H1 (cell line): ENCODE measurements at regions not wholly inside any gene's neighbourhood (a gene's known extent, or its start where the extent isn't known, plus 50 kb on each side); places are given as distances from the start of the nearest gene placed in this dataset.

Experiments used
- CHD2 ChIP-seq: IDR thresholded peaks from 2 replicates; pipeline ENCODE4 v1.6.1; 2012; ENCODE audit warnings: low read length, improper control_type of control experiment
- CTCF ChIP-seq, 3 experiments: IDR thresholded peaks; 1 replicate in 2 of 3; 2 replicates in 1 of 3; pipeline versions ENCODE4 v1.5.1 to v1.6.1; 2011; ENCODE audit warnings: low read length in 3 of 3, mild to moderate bottlenecking in 3 of 3, inconsistent platforms in 2 of 3, low read depth in 1 of 3, moderate library complexity in 1 of 3; ENCODE audit not compliant: insufficient read depth in 1 of 3; ENCODE audit errors: control extremely low read depth in 1 of 3
- EGR1 ChIP-seq: IDR thresholded peaks from 2 replicates; pipeline ENCODE4 v1.6.1; 2011; ENCODE audit warnings: low read depth, low read length, borderline replicate concordance
- HDAC6 ChIP-seq: IDR thresholded peaks from one replicate; pipeline ENCODE4 v1.7.1; 2012; ENCODE audit warnings: low read depth, mild to moderate bottlenecking, inconsistent platforms, low read length, moderate library complexity
- KDM5A ChIP-seq: fragments of 200-600 bp; IDR thresholded peaks from 2 replicates; pipeline ENCODE4 v1.7.1; 2012; ENCODE audit warnings: mild to moderate bottlenecking, low read length, inconsistent platforms, mixed read lengths
- POLR2A ChIP-seq, 2 experiments: IDR thresholded peaks; 1 replicate in 1 of 2; 2 replicates in 1 of 2; pipeline ENCODE4 v1.6.1; 2011; ENCODE audit warnings: low read depth in 2 of 2, low read length in 2 of 2, mild to moderate bottlenecking in 2 of 2; ENCODE audit errors: control extremely low read depth in 1 of 2
- POLR2AphosphoS5 ChIP-seq: IDR thresholded peaks from 2 replicates; pipeline ENCODE4 v1.6.1; 2011; ENCODE audit warnings: low read depth, low read length
- TBP ChIP-seq: IDR thresholded peaks from 2 replicates; pipeline ENCODE4 v1.6.1; 2011; ENCODE audit warnings: low read depth, low read length, improper control_type of control experiment

GRCh38 chr2:19623488-19623887 is 265.1 kb upstream of the OSR1 start:
- TF ChIP-seq POLR2A (IDR thresholded peaks at IDR 0.05; ENCODE audit: control extremely low read depth in 1 of 2, low read depth in 2 of 2, low read length in 2 of 2) (no peak), HDAC6 (no peak), POLR2AphosphoS5 (no peak), CTCF (IDR thresholded peaks at IDR 0.05; ENCODE audit: control extremely low read depth in 1 of 3, insufficient read depth in 1 of 3, low read depth in 1 of 3, low read length in 3 of 3) (no peak), CHD2 (no peak), TBP (no peak), KDM5A (no peak), EGR1 (no peak)
